Occipital lobe (tissue), 1 donor: ENCODE measurements at regions not wholly inside any gene's neighbourhood (a gene's known extent, or its start where the extent isn't known, plus 50 kb on each side); places are given as distances from the start of the nearest gene placed in this dataset.
"Not testable (repeated sequence)": the region's sequence is repeated elsewhere in the genome, so short reads cannot be mapped to it uniquely, and the experiment has no call there.

Experiments
- DNase-seq: peaks from one replicate; lab custom pipeline; 2025; lab: John Stamatoyannopoulos, UW

DNA sequence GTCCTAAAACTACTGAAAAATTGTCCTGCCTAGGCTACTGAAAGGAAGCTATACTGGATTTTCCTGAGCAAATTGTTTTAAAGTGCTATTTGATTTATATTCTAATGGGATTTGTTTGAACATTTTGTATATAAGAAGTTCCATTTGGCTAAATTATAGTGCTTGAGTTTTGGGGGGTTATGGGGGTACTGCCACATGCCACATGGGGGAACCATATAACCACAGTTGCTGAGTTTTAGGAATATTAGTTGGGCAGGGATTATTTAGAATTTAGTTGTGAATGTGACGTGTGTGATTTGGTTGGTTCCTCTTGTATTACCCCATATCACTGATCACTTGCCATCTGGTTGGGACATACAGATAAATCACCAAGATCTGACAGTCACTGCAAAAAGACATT lies 224.5 kb upstream of the TAPT1 start:
- no peak for DNase-seq

DNA sequence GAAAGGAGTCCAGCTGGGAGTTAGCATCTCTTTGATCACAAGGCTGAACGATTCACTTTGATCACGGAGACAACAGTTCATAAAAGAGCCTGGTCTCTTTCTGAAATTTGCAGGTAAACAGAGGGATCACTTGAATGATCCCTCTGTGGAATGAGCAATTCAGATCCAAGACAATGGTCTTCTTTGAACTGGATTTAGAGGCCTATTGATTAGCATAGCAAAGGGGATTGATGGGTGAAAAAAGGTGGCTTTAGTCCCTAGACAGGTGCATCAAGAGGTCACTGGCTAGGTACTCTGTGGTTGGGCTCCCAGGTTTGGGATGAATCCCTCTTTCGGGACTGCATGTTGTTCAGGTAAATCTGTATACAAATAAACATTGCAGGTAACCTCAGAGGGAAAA lies 223.8 kb upstream of the TAPT1 start:
- DNase-seq: no peak

DNA sequence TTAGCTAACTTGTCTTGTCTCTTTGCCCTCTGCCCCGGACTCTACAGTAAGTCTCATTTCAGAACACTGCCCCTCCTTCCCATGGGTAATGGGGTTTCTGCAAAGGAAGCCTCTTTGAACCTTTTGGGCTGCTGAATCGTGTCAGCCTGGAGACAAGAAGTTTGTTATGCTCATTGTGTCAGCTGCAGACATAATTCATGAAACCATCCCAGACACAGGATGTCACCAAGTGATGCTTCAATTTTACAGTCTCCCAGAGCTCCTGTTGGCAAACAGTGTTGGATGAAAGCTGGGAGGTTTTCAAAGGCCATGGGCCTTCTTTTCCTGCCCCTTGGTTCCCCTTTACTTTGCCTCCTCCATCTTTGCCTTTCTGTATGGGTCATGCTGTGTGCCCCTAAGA lies 223.1 kb upstream of the TAPT1 start:
- no peak for DNase-seq

DNA sequence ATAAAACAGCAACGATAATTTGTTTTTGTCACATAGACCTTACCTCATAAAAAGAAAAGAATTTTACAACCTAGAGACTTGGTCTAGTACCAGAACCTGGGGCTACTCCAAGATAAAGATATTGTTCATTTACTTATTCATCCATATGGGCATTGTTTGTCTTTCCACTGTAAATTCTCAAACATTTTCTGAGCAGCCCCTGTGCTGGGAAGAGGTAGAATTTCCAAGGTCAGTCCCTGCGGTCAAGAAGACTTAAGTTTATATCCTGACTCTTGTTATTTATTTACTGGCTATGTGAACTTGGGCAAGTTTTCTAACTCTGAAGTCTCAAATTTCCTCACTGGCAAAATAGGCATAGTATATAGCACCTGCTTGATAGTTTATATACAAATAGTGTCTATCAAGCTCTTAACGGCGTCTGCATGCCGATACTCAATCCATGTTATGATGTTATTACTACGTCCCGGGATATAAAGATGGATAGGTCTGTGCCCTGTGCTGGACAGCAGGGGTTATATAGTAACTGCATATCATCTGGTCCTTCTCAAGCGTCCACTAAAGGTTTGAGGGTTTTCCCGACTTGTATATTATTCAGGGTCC lies 222.1 kb upstream of the TAPT1 start:
- DNase-seq: no peak

DNA sequence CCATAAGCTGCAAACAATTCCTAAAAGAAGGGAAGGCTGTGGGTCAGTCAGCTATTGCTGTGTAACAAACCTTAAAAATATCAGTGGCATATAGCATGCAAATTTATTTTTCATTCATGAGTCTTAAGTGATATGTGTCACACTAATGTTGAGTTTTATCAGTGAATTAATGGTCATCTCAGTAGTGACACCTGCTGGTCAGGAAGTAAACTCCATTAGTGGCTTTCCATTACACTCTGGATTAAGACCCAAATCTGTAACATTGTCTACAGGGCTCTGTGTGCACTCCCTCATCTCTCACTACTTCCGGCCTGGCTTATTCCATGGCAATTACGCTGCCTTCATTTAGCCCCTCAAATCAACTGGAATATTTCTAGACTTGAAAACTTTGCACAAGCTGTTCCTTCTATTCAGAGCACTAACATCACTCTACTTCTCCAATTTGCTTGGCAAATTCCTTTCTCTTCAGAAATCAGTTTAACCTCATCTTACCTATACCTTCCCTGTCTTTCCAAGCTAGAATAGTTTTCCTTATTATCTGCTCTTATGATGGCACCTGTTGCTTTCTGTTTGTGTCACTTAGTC lies 217.3 kb upstream of the TAPT1 start:
- no peak for DNase-seq

DNA sequence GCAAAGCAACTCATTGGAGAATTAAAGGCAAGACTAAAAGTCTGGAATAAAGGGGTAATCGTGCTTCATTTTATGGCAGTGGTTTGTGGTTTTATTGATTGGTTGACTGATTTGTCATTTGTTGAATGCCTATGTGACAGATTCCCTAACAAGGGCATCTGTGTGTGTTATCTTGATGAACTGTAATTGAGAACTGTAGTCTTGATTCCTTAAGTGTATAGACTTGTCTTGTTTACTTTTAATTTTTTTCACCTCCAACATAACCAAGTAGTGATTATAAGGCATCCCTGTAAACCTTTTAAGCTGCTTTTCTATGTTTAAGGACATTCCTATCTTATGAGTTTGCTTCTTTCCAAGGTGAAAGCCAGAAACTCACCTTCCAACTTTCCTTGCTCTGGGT lies 216.0 kb upstream of the TAPT1 start:
- no peak for DNase-seq

DNA sequence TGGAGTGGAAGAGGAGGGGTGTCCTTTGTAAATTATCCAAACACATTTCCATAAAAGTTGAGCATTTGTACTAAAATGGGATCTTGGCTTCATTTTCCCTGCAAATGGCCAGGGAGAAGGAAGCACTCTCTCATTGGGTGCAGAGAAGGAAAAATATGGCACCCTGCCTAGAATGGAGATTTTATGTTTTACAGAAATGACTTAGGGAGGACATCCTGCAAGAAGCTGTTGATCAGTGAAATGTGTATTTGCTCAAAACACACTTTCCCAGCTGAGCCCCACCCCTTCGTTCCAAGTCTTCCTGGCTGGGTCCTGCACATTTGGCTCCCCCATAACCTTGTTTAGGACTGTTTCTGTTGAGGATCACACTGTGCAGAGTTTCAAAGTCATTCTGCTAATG lies 213.5 kb upstream of the TAPT1 start:
- DNase-seq: no peak

DNA sequence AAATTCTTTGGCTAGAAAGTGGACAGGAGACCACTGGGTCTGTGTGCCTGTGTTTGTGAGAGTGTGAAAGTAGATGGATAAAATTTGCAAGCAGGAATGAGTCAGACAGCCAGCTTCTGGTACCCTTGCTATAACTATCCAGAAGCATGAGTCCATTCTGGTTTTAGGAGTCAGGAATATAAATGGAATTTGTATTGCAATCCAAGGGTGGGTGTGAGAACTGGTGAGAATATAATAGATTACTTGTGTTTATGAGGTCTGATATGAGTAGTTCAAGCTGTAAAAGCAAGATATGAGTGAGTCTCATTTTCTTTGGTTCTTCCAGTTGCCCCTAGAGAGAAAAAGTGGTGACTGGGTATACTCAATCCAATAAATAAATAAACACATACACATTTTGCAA lies 212.7 kb upstream of the TAPT1 start:
- no peak for DNase-seq

DNA sequence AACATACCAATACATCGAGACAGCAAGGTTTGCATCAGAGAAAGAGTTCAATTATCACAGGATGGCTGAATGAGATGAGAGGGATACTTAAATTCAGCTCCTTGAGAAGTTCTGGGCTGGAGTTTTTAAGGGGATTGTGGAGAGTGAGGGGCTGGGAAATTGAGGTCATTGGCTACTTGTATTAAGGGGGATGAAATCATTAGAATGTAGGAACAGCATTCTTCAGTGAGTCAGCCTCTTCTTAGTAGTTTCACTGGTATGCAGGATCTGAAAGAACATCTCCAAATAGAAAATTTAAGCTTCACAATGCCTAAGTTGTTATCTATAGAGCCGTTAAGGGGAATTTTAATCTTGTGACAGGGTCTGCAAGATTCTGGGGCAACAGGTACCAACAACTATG lies 211.6 kb upstream of the TAPT1 start:
- no peak for DNase-seq

DNA sequence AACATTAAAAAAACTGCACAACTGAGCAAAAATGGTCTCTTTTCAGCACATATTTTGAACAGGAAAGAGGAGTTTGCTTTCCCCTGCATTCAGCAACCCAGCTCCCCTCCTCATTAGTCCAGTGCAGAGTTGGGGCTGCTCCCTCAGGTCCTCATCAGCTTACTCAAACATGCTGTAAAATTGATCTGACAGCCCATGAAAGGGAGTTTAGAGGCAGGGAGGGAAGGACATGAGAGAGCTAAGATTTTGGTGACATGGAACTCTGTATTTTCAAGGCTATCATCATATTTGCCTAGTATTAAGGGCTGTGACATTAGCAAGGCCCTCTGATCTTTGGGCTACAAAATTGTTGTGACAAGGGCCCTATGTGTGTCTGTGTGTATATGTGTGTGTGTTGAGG lies 205.6 kb upstream of the TAPT1 start:
- DNase-seq: no peak

DNA sequence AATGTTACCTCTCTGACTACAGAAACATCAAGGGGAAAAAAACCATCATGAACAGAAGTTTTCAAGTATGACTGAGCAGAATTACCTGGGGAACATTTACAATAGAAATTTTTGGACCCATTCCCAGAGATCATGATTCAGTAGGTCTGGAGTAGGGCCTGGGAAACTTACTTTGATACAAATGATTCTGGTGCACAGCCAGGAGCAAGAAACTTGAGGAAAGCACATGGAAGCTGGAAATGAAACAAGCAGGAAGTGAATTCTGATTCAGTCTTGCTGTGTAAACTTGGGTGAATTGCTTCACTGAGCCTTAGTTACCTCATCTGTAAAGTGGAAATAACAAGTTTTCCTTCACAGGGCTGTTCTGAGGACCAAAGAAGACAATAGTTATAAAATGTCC lies 192.5 kb upstream of the TAPT1 start:
- DNase-seq: no peak

DNA sequence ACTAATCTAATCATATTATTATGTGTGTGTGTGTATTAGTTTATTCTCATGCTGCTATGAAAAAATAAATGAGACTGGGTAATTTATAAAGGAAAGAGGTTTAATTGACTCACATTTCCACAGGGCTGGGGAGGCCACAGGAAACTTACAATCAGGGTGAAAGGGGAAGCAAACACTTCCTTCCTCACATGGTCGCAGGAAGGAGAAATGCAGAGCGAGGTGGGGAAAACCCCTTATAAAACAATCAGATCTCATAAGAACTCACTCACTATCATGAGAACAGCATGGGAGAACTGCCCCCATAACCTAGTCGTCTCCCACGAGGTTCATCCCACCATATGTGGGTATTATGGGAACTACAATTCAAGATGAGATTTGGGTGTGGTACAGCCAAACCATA lies 190.9 kb upstream of the TAPT1 start:
- no peak for DNase-seq

DNA sequence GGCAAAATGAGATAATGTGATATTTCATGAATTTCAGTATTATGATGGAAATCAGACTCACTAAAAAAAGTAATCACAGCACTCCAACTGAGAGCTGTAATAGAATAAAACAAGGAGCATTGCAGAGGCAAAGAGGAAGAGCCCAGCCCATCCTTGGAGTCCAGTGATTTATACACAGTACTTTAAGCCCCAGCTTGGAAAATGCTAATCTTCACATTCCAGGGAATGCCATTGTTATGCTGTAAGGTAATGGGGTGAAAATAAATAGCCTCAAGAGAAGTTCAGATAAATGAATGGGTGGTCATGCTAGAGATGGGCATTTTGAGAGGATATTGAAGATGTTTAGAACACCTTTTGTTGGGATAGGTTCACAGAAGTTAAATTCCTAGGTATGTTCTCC lies 190.3 kb upstream of the TAPT1 start:
- no peak for DNase-seq

DNA sequence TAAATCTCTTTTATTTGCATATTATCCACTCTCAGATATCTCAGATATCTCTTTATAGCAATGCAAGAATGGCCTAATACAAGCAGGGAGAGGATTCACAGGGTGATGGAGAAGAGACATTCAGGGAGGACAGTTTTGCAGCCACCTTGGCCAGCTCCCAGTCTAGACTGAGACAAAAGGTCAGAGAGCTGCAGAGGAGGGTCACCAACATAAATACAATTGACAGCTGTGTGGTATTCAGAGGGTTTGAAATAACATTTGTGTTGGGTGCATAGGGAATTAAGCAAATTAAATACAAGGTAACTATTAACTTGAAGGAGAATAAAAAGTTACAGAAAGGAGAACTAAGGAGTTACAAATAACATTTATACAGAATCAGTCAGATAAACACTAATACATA lies 189.5 kb upstream of the TAPT1 start:
- DNase-seq: no peak

DNA sequence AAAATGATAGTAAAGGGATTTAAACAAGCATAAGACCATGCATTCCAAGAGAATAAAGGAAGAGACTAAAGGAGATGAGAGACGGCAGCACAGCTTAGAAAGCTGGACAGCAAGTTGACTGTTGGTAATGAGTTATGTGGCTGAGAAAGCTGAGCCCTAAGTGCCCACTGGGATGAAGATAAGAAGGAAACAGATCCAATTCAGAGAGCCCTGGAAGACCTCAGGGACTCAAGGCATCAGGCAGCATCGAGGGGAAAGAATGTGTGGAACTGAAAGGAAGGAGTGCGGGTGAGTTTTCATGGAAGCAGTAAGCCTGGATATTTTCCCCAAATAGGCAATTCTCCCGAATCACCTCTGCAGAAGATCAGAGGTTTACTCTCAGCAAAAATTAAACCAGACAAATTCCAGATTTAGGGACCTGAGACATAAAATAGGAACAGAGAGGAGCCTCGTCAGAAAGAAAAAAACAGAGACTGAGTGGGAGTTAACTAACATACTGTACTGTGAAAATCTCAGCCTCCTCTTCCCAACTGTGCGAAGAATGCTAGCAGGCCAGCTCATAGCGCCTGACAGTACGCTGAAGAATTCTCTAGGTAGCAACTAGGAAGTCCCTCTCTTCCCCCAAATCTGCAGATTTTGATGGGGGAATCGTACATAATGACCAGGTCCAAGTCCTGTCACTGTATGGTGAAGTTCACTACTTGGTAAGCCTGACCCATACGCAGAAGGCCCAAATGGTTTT lies 187.7 kb upstream of the TAPT1 start:
- DNase-seq: peak; percentile 9

DNA sequence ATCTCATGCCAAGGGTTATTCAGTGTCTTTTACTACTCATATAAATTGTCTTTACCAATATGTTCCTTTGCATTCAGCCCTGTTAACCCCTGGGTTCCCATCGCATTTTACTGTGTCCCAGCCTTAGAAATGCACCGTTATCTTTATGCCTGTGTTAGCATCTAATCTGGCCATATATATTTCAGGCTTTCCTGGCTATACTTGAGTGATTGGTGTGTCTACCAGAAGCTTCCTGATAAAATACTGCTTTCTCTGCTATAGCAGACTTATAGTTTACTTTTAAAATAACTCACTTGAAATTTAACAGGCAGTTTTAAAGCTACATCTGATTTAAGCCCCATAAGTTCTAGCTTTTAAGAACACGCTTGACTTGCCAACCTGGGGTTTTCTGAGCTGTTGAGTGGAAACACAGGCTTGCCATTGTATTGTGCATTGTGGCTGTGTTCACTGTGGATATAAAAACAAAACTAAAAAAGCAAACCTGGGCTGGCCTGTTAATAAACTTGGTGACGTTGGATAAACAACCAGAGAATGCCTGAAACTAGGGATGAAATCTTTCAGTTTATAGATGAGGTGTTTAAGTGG lies 185.3 kb upstream of the TAPT1 start:
- DNase-seq: no peak

DNA sequence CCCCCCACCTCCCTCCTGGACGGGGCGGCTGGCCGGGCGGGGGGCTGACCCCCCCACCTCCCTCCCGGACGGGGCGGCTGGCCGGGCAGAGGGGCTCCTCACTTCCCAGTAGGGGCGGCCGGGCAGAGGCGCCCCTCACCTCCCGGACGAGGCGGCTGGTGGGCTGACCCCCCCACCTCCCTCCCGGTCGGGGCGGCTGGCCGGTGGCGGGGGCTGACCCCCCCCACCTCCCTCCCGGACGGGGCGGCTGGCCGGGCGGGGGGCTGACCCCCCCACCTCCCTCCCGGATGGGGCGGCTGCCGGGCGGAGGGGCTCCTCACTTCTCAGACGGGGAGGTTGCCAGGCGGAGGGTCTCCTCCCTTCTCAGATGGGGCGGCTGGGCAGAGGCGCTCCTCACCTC lies 166.9 kb upstream of the TAPT1 start:
- DNase-seq: not testable (repeated sequence)

DNA sequence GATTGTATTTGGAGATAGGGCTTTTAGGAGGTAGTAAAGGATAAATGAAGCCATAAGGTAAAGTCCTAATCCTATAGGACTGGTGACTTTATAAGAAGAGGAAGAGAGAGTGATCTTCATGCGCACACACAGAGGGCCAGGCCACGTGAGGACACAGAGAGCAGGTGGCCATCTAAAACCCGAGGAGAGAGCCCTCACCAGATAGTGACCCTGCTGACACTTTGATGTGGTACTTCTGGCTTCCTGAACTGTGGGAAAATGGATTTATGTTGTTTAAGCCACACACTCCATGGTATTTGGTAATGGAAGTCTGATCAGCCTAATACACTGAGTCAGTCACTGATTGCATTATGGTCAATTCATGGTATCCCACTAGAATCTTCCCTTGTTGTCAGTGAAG lies 164.9 kb upstream of the TAPT1 start:
- DNase-seq: no peak

DNA sequence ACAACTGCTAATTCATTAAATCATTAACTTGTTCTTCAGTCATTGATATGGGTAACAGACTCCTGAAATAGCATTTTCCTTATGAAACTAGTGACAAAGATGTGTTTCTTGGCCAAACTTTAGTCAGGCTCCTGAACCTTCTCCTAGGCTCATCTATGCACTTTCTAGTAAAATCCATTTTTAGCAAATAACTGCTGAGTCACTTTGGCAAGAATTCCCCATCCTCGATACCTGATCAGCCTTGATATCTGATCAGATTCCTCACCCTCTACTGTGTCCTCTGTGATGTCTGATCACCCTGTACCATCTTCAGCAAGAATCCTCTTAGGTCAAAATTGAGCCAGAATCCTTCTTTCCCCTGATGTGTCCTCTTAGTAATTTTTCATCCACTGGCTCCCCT lies 161.2 kb upstream of the TAPT1 start:
- DNase-seq: no peak

DNA sequence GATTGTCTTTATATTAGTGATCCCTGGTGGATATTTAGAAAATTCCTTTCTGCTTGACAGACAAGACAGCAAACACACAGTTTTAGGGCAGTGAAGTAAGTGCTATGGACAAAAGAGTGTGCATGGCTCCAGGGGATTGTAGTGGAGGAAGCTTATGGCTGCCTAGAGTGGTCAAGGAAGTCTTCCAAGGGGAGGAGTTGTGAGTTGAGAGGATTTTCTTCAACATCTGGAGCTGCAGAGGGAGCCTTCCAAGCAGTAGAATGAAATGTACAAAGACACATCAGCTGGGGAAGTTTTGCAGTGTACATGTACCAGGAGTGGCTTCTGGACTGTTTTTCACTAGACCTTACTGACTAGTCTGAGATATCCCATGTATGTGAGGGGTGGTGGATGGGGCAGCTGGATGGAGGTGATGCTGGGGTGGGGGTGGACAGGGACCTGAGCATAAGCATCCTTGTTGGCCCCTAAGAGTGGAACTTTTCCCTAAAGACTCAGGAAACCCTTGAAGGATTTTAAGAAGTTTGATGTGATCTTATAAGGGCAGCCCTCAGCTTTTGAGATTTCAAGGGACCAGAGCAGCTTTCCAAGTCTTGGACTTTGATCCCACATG lies 160.5 kb upstream of the TAPT1 start:
- DNase-seq: no peak

DNA sequence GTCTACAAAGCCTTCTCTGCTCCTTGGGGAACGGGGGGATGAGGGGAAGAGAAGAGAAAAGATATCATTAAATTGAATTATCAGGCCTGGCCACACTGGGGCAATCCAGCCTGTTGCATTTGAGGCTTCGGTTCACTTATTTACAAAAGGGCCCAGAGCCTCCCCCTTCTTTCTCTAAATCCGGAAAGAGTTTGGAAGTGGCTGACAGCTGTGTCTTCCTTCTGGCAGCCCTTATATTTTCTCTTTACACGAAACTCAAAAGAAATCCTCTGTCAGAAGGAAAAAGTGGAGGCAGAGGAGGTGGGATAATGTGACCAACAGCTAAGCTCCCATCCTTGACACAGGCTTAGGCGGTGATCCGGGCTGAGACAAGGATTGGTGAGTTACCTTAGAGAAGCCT lies 158.3 kb upstream of the TAPT1 start:
- no peak for DNase-seq

DNA sequence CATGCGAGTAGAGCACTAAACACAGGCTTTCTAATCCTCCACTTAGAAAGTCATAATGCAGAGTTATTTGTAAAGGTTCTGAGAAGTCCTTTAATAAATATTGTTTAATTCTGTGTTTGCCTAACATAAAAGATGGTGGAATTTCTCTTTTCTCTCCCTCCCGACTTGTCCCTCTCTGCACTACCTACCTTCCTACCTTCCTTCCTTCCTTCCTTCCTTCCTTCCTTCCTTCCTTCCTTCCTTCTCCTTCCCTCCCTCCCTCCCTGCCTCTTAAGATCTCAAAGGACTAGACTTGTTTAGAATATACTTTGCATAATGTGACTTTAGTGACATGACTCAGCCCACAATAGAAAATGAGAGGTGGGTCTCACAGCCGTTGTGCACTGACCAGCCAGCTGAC lies 156.3 kb upstream of the TAPT1 start:
- no peak for DNase-seq

DNA sequence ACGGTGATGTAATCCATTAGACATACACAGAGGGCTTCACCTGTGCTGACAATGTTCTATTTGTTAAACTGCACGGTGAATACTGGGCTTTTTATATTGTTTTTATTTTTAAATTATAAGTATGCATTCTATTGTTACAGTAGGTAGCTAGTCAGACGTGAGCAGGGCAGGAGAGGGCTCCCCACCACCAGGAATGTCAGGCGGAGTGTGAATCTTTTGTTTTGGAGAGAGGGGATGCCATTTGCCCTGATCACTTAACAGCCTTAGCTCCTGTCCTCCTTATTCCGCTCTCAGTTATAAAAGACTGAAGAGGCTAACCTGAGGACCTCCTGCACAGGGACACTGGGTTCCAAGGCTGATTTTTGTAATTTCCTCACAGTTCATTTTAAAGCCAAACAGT lies 151.6 kb upstream of the TAPT1 start:
- no peak for DNase-seq
